ENCODE measurements at regions not wholly inside any gene's neighbourhood (a gene's known extent, or its start where the extent isn't known, plus 50 kb on each side); places are given as distances from the start of the nearest gene placed in this dataset.

GRCh38 chr20:57840504-57841296, 130.9 kb upstream of the PMEPA1 start:
- TF ChIP-seq CTCF (conservative IDR thresholded peaks at IDR 0.05) (no peak), ZFX (IDR thresholded peaks at IDR 0.05) (no peak)
